Choroid plexus epithelial cell (primary cell): ENCODE measurements at regions not wholly inside any gene's neighbourhood (a gene's known extent, or its start where the extent isn't known, plus 50 kb on each side); places are given as distances from the start of the nearest gene placed in this dataset.
A peak's percentile ranks its signal among the peaks of the same experiment; 100 is the strongest.
"Not testable (repeated sequence)": the region's sequence is repeated elsewhere in the genome, so short reads cannot be mapped to it uniquely, and the experiment has no call there.

Experiments
- DNase-seq: peaks from one replicate; pipeline ENCODE4 v3.0.0-alpha.2; 2010; ENCODE audit warnings: low read depth
- H3K4me3 ChIP-seq: 2 replicates; pipeline ENCODE4 v1.5.1; 2011; ENCODE audit warnings: low read depth, mild to moderate bottlenecking, control low read depth, low read length, moderate library complexity
- TF ChIP-seq, protein P1 (sequence below): conservative IDR thresholded peaks from 2 replicates; pipeline ENCODE4 v1.5.1; 2011; ENCODE audit warnings: low read depth, mild to moderate bottlenecking, control low read depth, inconsistent platforms, low read length, moderate library complexity

DNA sequence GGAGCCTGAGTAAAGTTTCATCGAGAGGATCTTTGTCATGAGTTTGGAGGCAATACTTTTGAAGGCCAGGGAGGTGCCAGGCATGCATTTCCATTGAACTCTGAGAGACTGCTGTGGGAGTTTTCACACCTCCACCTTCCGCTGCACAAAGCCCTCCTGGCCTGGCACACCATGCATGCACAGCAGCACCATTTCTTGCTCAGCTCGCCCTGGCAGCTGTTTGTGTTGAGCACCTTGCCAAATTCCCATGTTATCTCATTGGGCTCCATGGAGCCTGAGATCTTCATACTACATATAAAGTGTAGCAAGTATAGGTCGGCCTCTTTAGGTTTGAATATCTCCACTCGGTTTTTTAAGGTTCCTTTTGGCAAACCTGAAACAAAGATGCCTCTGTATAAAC is 125.7 kb upstream of the CLINT1 start:
- DNase-seq, result no peak
- no peak overlapping the region for H3K4me3 ChIP-seq
- TF ChIP-seq, protein P1, sequence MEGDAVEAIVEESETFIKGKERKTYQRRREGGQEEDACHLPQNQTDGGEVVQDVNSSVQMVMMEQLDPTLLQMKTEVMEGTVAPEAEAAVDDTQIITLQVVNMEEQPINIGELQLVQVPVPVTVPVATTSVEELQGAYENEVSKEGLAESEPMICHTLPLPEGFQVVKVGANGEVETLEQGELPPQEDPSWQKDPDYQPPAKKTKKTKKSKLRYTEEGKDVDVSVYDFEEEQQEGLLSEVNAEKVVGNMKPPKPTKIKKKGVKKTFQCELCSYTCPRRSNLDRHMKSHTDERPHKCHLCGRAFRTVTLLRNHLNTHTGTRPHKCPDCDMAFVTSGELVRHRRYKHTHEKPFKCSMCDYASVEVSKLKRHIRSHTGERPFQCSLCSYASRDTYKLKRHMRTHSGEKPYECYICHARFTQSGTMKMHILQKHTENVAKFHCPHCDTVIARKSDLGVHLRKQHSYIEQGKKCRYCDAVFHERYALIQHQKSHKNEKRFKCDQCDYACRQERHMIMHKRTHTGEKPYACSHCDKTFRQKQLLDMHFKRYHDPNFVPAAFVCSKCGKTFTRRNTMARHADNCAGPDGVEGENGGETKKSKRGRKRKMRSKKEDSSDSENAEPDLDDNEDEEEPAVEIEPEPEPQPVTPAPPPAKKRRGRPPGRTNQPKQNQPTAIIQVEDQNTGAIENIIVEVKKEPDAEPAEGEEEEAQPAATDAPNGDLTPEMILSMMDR, result no peak

DNA sequence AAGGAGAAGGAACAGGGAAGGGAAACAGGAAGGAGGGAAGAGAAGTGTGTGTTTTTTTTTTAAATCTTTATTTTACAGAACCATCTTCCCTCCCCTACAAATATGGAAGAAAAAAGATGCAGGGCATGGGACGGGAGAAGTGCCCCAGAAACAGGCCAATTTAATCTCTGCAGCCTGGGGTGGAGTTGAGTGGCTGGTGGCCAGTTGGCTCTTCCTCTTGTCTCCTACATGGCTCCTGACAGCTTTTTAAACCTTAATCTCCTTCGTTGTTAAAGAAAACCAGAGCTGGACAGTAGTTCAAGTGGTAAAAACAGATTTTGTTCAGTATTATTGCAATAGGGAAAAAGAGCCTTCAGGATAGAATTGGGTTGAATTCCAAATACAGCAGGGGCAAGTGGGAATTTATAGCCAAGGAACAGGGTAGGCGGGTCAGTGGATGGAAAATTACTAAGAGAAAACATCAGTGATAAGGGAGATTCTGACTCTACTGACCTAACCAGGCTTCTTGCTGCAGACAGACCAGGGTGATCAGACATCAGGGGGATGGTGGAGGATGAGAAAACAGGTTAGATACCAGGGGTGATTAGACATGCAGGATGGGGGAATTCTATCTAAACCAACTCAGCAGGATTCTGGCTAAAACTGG is 125.1 kb upstream of the CLINT1 start:
- DNase-seq, result no peak
- TF ChIP-seq, protein P1, result no peak
- no peak overlapping the region for H3K4me3 ChIP-seq

DNA sequence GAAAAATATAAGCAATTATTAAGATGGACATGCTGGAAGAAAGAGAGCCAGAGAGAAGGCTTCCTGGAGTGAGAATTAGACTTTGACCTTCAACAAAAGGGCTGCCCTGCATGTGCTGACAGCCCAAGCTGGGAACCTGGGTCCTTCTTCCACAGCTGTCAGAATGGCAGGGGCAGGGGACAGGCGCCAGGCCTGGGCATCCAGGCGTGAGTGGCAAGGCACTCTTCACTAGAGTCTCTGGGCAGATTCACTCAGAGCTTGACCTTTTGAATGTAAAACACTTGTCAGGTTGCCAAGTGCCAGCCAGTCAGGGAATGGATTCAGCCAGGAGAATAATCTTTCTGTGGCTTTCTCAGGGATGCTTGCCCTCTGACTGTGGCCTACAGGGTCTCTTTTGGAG is 119.1 kb upstream of the CLINT1 start:
- H3K4me3 ChIP-seq, result no peak overlapping the region
- no peak for DNase-seq
- TF ChIP-seq, protein P1, result no peak

DNA sequence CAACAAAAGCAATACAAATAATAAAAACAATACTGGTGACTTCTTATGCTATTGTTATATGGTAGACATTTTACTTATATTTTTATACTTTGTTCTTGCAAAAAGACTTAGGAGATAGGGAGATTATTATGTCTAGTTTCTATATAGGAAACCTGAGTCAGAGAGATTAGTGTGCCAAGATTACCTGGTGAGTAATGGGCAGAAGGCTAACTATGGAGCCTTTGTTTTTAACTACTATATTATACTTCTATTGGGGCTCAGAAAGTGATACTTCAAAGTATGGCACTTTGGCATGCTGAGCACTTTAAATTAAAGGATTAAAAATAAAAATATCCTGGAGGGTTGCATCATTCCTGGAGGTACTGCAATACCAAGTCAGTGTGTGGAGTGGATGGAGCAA is 117.5 kb upstream of the CLINT1 start:
- DNase-seq, result no peak
- TF ChIP-seq, protein P1, result no peak
- no peak overlapping the region for H3K4me3 ChIP-seq

DNA sequence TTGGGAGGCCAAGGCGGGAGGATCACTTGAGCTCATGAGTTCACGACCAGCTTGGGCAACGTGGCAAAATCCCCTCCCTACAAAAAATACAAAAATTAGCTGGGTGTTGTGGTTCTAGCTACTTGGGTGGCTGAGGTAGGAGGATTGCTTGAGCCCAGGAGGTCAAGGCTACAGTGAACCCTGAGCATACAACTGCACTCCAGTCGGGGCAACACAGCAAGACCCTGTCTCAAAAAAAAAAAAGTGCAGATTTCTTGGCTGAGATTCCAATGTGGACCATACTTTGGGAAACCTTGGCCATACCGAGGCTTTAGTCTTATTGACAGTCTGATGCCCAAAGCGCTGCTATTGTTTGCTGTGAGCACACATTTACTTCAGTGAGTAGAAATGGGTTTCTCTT is 113.6 kb upstream of the CLINT1 start:
- DNase-seq, result no peak
- TF ChIP-seq, protein P1, result no peak

DNA sequence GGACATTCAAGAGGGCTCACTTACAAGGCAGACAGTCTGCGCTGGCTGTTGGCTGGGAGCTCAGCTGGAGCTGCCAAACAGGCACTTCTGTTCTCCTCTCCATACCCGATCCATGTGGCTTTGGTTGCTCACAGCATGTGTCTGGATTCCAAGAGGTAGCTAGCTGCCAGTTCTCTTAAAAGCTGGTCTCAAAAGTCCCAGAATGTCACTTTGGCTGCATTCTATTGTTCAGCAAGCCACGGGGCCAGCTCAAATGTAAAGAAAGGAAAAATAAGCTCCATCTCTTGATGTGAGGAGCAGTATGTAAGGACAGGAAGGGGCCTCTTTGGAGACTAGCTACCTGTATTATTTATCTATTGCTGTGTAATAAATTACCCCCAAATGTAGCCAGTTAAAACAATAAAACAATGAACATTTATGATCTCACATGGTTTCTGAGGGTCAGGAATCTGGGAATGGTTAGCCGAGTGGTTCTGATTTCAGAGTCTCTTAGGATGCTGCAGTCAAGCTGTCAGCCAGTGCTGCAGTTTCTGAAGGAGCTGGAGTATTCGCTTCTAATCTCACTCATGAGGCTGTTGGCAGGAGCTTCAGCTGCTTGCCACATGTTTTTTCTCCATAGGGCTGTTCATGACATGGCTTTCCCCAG is 112.7 kb upstream of the CLINT1 start:
- DNase-seq, result peak; percentile 33
- TF ChIP-seq, protein P1, result no peak
- H3K4me3 ChIP-seq, result no peak overlapping the region

More for the DNA sequence above, 113.6 kb upstream of the CLINT1 start:
- H3K4me3 ChIP-seq, result no peak overlapping the region

DNA sequence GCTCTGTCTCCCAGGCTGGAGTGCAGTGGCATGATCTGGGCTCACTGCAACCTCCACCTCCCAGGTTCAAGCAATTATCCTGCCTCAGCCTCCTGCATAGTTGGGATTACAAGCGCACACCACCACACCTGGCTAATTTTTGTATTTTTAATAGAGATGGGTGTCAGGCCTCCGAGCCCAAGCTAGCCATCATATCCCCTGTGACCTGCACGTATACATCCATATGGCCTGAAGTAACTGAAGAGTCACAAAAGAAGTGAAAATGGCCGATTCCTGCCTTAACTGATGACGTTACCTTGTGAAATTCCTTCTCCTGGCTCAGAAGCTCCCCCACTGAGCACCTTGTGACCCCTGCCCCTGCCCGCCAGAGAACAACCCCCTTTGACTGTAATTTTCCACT is 109.6 kb upstream of the CLINT1 start:
- not testable (repeated sequence) for H3K4me3 ChIP-seq, DNase-seq
